HG03097 (cell line): ENCODE measurements at regions not wholly inside any gene's neighbourhood (a gene's known extent, or its start where the extent isn't known, plus 50 kb on each side); places are given as distances from the start of the nearest gene placed in this dataset.

ENCODE experiments used
- ATAC-seq: cut with Tn5 transposase; IDR thresholded peaks from one replicate; pipeline ENCODE4 v1.9.1; 2021; ENCODE audit not compliant: unreplicated experiment, low FRiP score

DNA sequence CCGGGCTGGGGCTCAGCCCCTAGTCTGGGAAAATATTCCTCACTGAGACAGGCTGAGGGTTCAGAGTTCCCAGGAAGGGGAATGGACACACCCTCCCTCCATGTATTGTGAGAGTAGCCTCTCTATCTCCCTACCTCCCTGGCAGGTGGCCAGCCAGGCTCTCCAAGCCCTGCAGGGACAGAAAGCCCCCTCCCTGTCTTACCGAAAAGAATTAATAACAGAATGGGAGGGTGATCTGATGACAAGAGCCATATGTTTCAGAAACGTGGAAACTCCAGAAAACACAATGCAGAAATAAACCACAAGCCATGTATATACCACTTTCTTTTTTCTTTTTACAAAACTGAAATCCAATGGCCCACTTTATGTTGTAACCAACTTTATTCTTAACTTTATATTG is 140.0 kb downstream of the CHST1 start:
- ATAC-seq: no peak

DNA sequence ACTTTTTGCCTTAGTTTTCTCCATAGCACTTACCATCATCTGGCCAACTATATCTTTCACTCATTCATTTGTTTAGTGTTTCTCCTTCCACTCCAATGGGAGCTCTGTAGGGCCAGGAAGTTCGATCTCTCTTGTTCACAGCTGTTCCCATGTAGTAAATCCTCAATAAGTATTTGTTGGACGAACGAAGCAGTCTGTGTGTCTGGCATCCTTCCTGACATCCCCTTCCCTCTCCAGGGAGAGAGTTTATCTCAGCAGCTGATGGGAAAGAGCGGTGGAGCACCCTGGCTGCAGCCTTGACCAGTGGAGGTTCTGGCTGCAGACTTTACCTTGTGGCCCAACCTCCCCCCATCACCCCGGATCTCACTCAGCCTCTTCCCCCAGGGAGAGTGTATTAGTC is 141.7 kb downstream of the CHST1 start:
- no peak for ATAC-seq

DNA sequence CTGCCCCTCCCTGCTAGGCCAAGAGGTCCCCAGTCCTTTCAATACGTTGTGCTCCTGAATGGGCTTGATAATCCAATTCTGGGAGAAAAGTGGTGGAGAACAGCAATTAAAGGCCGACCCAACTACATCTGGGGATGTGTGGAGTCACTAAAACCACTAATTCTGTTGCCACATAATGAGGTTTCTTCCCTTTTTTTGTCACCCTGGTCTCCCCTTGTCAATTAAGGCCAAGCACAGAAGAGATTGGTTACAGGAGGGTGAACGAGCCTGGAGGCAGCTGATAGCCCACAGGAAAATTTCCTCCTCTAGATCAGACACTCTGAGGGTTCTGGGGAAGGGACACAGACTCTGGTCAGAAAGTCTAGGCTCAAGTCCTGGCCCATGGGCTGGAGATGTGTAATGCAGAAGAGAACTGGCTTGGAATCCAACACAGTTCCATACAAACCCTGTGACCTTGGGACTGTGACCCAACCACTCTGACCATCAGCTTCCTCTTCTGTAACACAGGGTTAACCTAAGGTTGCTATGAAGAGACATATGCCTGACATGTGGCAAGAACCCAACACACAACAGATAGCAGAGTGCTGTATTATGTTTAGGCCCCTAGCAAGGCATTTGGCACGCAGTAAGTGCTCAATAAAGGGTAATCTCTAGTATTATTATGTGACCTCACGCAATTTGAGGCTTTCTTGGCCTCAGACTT is 146.4 kb downstream of the CHST1 start:
- ATAC-seq: no peak

DNA sequence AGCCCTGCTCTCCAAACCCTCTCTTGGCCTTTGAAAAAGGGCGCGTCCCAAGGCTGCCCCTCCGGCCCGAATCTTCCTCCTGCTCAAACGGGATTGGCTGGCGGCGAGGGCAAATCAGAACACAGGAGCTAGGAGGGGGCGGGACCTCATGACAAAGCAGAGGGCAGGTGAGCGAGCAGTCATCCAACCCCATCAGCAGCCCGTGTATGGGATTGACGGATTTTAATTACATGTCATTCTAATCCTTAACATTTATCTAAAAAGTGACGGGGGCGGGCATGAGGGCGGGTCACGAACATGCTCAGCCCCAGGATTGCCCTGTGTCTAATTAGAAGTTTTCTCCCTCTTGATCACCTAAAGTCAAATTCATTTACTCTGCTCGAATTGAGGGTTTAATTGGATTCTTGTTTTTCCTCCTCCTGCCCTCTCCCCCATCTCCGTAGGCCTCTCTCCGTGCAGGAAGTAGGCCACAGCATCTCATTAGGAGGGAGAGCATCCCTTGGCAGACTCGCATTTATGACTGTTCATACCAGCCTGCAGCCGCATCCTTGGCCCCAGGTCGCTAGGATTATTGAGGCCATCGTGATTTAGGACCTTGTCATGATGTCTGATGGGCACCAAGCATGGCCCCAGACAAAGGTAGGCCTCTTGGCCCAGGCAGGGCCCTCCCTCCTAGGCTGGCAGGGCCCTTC is 147.1 kb downstream of the CHST1 start:
- no peak for ATAC-seq

- ATAC-seq: no peak
Observed at GRCh38 chr11:45517171-45517770, 148.2 kb downstream of the CHST1 start.

- ATAC-seq: no peak
Observed at GRCh38 chr11:45513821-45514340, 151.5 kb downstream of the CHST1 start.

DNA sequence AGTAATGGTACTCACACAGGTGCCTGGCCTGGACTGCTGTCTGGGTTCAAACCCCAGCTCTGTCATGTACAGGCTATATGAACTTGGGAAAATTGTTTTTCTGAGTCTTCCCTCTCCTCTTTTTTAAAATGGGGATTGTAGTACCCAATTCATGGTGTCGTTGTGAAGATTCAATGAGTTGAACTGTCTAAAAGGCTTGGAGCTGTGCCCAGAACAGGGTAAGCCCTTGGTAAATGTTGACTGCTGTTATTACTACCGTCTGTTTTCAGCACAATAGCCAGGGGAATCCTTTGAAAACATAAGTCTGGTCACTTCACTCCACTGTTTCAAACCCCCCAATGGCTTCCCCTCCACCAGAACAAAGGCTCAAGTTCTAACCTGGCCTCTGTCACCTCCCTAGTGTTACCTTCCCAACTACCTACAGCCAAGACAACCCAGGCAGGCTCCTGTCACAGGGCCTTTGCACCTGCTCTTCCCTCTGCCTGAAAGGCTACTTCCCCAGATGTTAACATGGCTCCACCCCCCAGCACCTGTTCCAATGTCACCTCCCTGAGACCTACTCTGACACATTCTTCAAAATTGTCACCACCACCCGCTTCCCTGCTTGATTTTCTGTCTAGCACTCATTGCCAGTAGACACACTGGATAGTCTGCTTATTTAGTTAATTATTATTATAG is 152.8 kb downstream of the CHST1 start:
- ATAC-seq: no peak

GRCh38 chr11:45511566-45511965 is 153.9 kb downstream of the CHST1 start:
- no peak for ATAC-seq

DNA sequence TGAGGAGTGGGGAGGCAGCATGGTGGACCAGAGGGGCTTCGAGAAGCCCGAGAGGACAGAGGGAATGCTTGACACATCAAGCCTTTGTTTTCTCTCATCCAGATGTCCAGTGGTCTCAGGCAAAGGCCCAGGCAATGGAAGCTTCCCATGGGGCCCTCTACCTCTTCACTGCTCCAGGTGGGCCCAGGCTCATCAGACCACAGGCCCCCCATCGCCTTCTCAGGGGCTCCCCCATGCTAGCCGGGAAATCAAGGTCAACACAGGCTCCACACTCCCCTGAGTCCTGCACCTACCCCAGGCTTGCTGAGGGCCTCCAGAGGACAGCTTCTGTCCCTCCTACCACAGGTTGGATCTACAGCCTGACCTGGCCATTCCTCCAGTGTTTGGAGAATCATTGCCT is 157.5 kb downstream of the CHST1 start:
- no peak for ATAC-seq

GRCh38 chr11:45503311-45503710 is 162.1 kb downstream of the CHST1 start:
- ATAC-seq: no peak

DNA sequence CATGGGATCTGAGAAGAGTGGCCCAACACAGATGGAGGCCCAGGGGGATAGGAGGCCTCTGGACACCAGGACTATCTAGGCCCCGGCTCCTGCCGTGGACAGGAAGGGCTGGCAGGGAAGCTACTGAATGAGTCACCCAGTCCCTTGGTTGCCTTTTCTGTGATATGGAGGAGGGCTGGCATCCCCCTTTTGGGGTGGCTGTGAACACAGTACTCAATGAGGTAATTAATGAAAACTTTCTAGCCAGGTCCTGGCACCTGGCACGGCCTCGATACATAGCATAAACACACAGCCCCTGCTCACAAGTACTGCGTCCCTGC is 163.2 kb downstream of the CHST1 start:
- no peak for ATAC-seq

DNA sequence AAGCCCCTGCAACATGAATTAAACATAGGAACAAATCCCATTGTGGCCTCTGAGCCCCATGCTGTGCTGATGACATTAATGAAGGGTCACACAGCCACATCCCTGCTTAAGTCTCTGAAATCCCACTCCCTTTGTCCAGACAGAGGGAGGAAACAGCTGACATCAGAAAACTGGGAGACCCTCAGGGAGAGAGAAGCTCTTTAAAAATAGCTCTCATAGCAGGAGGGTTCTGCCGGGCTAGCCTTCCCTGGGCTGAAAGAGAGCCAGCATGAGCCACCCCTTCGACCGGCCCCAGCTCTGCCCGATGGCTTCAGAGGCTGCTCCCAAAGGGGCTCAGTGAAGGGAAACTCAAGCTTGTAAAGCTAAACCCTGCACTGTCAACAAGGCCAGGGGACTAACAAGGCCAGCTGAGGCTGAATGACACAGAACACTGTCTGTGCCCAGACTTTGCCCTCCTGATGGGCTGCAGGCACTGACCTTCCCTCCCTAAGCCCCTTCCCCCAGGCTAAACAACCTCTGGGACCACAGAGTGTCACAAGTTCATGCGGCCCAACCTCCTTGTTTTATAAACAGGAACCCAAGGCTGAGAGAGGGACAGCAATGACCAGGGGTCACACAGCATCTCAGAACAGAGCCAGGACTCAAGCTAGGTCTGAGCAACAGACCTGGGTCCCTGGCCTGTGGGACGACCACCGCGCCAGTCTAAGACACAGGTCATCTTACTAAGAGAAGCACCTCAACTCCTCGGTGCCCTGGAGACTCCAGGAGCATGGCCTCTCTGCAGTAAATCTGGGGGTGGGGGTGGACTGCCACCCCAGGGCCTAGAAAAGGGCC is 163.8 kb downstream of the CHST1 start:
- no peak for ATAC-seq

- ATAC-seq: no peak
Observed at GRCh38 chr11:45500451-45500850, 165.0 kb downstream of the CHST1 start.

- ATAC-seq: no peak
Observed at GRCh38 chr11:45494738-45495137, 170.7 kb downstream of the CHST1 start.

DNA sequence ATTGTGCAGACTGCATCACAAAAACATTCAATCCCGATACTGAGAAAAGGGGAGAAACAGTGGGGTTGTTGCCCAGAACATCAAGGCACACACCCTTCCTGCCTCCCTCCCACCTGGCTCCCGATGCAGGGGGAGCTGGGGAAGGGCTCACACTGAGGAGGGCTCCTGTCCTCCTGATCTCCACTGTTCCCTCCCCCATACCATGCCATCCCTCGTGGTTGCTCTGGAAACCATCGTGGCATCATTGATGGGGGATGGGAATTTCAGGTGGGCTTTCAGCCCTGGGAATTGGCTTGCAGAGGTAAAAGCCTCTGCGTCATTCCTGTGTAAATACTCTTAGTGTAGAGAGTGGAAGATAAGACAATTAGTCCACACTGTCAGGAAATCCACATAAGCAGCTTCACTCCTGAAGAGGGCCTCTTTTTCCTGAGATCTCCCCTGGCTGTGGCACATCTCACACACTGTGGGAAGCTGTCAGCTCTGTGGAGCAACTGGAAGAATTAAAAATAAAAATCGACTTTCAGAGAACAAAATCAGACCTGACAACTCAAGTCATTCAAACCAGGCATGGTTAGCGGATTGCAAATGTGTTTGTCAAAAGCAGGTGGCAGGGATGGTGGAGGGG is 176.0 kb downstream of the CHST1 start:
- no peak for ATAC-seq

GRCh38 chr11:45486461-45486860 is 179.0 kb downstream of the CHST1 start:
- ATAC-seq: no peak

DNA sequence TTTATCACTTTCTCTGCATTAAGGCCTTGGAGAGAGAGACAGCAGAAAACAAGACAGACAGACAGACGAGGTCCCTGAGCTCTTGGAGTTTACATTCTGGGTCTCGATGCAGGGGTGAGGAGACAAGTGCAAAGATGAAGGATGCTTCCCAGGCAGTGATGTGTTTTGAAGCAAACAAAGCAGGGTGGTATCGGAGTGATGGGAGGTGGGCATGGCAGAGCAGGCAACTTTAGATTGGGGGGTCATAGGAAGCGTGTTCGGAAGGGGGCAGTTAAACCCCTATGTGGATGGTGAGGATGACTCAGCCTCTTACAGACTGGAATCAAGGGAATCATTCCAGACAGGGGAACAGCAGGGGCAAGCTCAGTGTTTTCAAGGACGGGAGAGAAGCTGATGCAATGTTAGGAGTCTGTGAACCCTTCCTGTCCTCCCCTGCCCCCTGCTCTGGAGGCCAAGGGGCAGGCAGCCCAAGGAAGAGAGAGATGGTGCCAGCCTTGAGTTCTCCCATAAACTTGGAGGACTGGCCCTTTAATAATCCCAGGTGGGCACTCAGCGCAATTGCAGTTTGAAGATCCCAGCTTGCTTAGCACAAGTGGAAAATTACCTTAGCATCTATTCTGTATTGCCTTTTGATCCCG is 180.2 kb downstream of the CHST1 start:
- ATAC-seq: no peak

GRCh38 chr11:45484326-45484883 is 181.0 kb downstream of the CHST1 start:
- no peak for ATAC-seq

DNA sequence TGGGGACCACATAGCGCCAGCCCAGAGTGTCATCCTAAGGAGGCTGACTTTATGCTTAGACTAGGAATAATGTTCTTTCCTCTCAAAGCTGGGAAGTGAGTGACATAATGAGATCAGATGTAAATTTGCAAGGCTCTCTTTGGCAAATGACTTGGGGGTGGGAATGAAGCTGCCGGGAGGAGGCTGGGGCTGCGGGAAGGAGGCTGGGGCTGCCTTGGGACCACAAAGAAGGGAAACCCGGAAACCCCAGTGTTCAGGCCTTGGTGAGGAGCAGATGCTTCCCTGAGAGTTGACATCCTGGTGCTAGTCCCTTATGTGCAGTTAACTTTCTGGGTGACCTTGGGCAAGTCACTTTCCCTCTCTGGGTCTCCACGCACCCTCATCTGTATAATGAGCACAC is 182.0 kb downstream of the CHST1 start:
- no peak for ATAC-seq
